GM19351 (cell line): ENCODE measurements at regions not wholly inside any gene's neighbourhood (a gene's known extent, or its start where the extent isn't known, plus 50 kb on each side); places are given as distances from the start of the nearest gene placed in this dataset.

Source experiments
- ATAC-seq: cut with Tn5 transposase; IDR thresholded peaks from one replicate; pipeline ENCODE4 v1.9.1; 2021; ENCODE audit warnings: mild to moderate bottlenecking, moderate library complexity; ENCODE audit not compliant: unreplicated experiment

- no peak for ATAC-seq
Observed at GRCh38 chr4:180394730-180395129, 1848.5 kb upstream of the TENM3 start.

- no peak for ATAC-seq
Observed at GRCh38 chr4:180398564-180398963, 1844.6 kb upstream of the TENM3 start.

GRCh38 chr4:180407275-180407885 lies 1835.8 kb upstream of the TENM3 start:
- no peak for ATAC-seq

- ATAC-seq = no peak
Observed at GRCh38 chr4:180418819-180419531, 1824.2 kb upstream of the TENM3 start.

GRCh38 chr4:180422989-180423711 lies 1820.1 kb upstream of the TENM3 start:
- no peak for ATAC-seq

- ATAC-seq = no peak
Observed at GRCh38 chr4:180423712-180424057, 1819.5 kb upstream of the TENM3 start.

- ATAC-seq = no peak
Observed at GRCh38 chr4:180426938-180427337, 1816.3 kb upstream of the TENM3 start.

- ATAC-seq = no peak
Observed at GRCh38 chr4:180430283-180430682, 1812.9 kb upstream of the TENM3 start.

GRCh38 chr4:180434131-180434895 lies 1808.9 kb upstream of the TENM3 start:
- no peak for ATAC-seq

- ATAC-seq = no peak
Observed at GRCh38 chr4:180436361-180436760, 1806.8 kb upstream of the TENM3 start.

GRCh38 chr4:180437601-180438000 lies 1805.6 kb upstream of the TENM3 start:
- no peak for ATAC-seq

GRCh38 chr4:180448306-180448705 lies 1794.9 kb upstream of the TENM3 start:
- ATAC-seq = no peak

- no peak for ATAC-seq
Observed at GRCh38 chr4:180449395-180449956, 1793.7 kb upstream of the TENM3 start.

- ATAC-seq = no peak
Observed at GRCh38 chr4:180455226-180455625, 1788.0 kb upstream of the TENM3 start.

- ATAC-seq = no peak
Observed at GRCh38 chr4:180456928-180457327, 1786.3 kb upstream of the TENM3 start.

- no peak for ATAC-seq
Observed at GRCh38 chr4:180462116-180462515, 1781.1 kb upstream of the TENM3 start.

GRCh38 chr4:180465364-180465763 lies 1777.8 kb upstream of the TENM3 start:
- no peak for ATAC-seq

GRCh38 chr4:180483036-180483435 lies 1760.2 kb upstream of the TENM3 start:
- ATAC-seq = no peak

- ATAC-seq = no peak
Observed at GRCh38 chr4:180485407-180485806, 1757.8 kb upstream of the TENM3 start.

- no peak for ATAC-seq
Observed at GRCh38 chr4:180486342-180486741, 1756.9 kb upstream of the TENM3 start.

GRCh38 chr4:180489787-180490186 lies 1753.4 kb upstream of the TENM3 start:
- no peak for ATAC-seq
